ENCODE measurements at regions not wholly inside any gene's neighbourhood (a gene's known extent, or its start where the extent isn't known, plus 50 kb on each side); places are given as distances from the start of the nearest gene placed in this dataset.

- TF ChIP-seq CTCF (IDR thresholded peaks at IDR 0.05; ENCODE audit: low read length) (no peak), EZH2phosphoT487 (IDR thresholded peaks at IDR 0.05; ENCODE audit: low read length) (no peak)
Measured at GRCh38 chr21:20463362-20463761, 534.8 kb upstream of the NCAM2 start.

Measured in MM.1S (cell line).